ENCODE measurements at regions not wholly inside any gene's neighbourhood (a gene's known extent, or its start where the extent isn't known, plus 50 kb on each side); places are given as distances from the start of the nearest gene placed in this dataset.

DNA sequence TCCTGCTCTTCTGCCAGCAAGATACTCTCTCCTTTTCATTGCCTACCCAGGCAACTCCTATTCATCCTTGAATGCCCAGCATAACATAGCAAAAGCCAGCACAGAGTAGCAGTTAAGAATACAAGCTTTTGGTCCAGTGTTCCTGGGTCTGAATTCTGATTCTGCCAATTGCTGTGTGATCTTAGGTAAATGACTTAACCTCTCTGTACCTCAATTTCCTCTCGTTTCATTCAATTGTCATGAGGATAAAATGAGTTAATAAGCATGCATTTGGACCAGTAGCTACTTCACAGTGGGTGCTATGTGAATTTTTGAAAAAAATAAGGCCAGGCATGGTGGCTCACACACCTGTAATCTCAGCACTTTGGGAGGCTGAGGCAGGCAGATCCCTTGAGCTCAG, 346.0 kb downstream of the BUD13 start:
- H3K27me3 ChIP-seq, result no peaks in the 10 kb centered on the region
- TF ChIP-seq CTCF (IDR thresholded peaks at IDR 0.05) (no peak), POLR2A (IDR thresholded peaks at IDR 0.05) (no peak), POLR2AphosphoS5 (IDR thresholded peaks at IDR 0.05; ENCODE audit: insufficient read depth in 1 of 2, low read depth in 1 of 2) (no peak)
- no peaks in the 10 kb centered on the region for H3K36me3 ChIP-seq
- DNase-seq (ENCODE audit: extremely low spot score in 2 of 2), result no peak
- H3K9me3 ChIP-seq, result no peaks in the 10 kb centered on the region
- H3K4me1 ChIP-seq, result peaks cover 14% of the 10 kb centered on the region
- no peak overlapping the region for H3K27ac ChIP-seq
- intact Hi-C loops (cut with DNase I), result no loop called here
- no peak overlapping the region for H3K4me3 ChIP-seq

DNA sequence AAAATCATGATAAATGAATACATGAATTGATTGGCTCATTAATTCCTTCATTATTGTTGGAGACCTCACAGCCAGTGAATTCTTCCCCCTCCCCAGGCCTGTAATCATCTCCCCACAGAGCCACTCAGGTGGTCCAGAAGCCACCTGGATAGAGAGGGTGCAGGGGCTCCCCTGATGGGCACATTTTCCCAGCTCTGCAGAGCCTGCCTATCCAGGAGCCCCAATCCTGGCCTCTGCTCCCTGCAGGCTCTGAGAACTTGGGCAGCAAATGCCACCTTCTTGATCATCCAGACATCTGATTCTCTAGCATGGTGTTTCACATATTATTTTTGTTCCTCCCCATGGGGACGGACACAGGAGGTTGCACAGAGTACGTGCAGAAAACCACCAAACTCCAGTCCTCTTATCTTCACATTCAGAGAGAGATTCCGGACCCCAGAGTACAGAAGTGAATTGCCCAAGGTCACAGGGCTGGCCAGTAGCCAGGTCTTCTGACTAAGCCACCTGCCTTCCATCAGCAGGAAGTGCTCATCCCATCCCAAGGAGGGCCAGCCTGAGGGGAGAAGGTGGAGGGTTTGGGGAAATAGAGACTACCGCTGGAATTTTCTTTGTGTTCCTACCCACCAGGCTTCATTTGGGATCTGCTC, 348.0 kb downstream of the BUD13 start:
- TF ChIP-seq POLR2A (IDR thresholded peaks at IDR 0.05), result no peak
- no peak for TF ChIP-seq POLR2AphosphoS5 (IDR thresholded peaks at IDR 0.05; ENCODE audit: insufficient read depth in 1 of 2, low read depth in 1 of 2)
- no peak for TF ChIP-seq CTCF (IDR thresholded peaks at IDR 0.05)

GRCh38 chr11:116422956-116423600, 349.7 kb downstream of the BUD13 start:
- Histone ChIP-seq H3K27me3 (no peaks in the 10 kb centered on the region), H3K27ac (no peak overlapping the region), H3K9me3 (no peaks in the 10 kb centered on the region), H3K4me1 (peaks cover 7% of the 10 kb centered on the region), H3K4me3 (no peak overlapping the region), H3K36me3 (no peaks in the 10 kb centered on the region)
- TF ChIP-seq CTCF (IDR thresholded peaks at IDR 0.05), result no peak
- TF ChIP-seq POLR2AphosphoS5 (IDR thresholded peaks at IDR 0.05; ENCODE audit: insufficient read depth in 1 of 2, low read depth in 1 of 2), result no peak
- no peak for TF ChIP-seq POLR2A (IDR thresholded peaks at IDR 0.05)
- intact Hi-C loops (cut with DNase I), result no loop called here
- no peak for DNase-seq (ENCODE audit: extremely low spot score in 2 of 2)

More for the DNA sequence above, 348.0 kb downstream of the BUD13 start:
- Histone ChIP-seq H3K27ac (no peak overlapping the region), H3K4me1 (peaks cover 14% of the 10 kb centered on the region), H3K4me3 (no peak overlapping the region), H3K9me3 (no peaks in the 10 kb centered on the region), H3K27me3 (no peaks in the 10 kb centered on the region), H3K36me3 (no peaks in the 10 kb centered on the region)
- DNase-seq (ENCODE audit: extremely low spot score in 2 of 2), result no peak
- intact Hi-C loops (cut with DNase I), result no loop called here

DNA sequence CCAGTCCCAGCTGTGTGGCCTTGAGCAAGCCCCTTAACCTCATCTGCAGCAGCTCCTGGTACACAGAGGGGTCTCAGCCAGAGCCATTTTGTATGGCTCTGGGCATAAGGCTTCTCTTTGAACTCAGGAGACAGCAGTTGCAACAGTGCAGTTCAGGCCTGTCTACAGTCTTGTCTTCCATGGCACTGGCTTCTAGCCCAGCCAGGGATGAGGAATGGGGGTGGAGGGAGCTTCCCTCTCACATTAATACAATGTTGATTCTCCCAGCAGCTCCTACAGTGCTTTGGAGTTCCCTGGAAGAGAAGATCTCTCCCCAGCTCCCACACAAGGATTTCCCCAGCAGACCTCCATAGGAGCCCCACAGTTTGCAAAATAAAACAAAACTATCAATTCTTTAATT, 350.2 kb downstream of the BUD13 start:
- TF ChIP-seq CTCF (IDR thresholded peaks at IDR 0.05), result no peak
- TF ChIP-seq POLR2A (IDR thresholded peaks at IDR 0.05), result no peak
- TF ChIP-seq POLR2AphosphoS5 (IDR thresholded peaks at IDR 0.05; ENCODE audit: insufficient read depth in 1 of 2, low read depth in 1 of 2), result no peak
- DNase-seq (ENCODE audit: extremely low spot score in 2 of 2), result no peak

DNA sequence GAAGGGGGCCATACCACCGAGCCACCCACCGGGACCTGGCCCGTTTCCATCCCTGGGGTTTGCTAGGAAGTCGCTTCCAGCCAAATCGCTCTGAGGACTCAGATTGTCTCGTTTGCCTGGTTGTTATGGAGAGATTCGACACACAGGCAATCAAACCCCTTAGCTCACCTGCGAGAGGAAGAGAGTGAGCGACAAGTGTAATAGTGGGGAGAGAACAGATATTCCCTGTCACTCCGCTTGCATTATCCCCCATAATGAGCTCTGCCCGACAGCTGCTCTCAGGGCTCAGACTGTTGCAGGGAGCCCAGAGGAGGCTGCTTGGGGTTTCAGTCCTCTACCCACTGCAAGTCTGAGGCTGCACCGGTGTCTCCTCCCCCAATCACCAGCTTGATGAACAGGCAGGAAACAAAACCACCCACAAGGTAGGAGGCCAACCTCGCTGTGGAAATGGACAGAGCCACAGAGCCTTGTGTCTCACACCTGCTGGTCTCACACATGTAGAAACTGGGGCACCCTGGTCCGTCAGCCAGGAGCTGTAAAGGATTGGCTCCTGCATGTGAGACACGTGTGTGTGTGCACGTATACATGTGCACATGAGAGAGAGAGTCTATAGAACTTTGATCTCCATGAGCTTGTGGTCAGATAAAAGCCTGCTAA, 351.1 kb downstream of the BUD13 start:
- TF ChIP-seq POLR2A (IDR thresholded peaks at IDR 0.05), result no peak
- TF ChIP-seq POLR2AphosphoS5 (IDR thresholded peaks at IDR 0.05; ENCODE audit: insufficient read depth in 1 of 2, low read depth in 1 of 2), result no peak
- TF ChIP-seq CTCF (IDR thresholded peaks at IDR 0.05), result no peak
- H3K4me1 ChIP-seq, result no peaks in the 10 kb centered on the region
- intact Hi-C loops (cut with DNase I), result no loop called here
- H3K27ac ChIP-seq, result no peak overlapping the region
- H3K36me3 ChIP-seq, result no peaks in the 10 kb centered on the region
- no peak overlapping the region for H3K4me3 ChIP-seq
- no peaks in the 10 kb centered on the region for H3K9me3 ChIP-seq
- DNase-seq (ENCODE audit: extremely low spot score in 2 of 2), result no peak
- H3K27me3 ChIP-seq, result no peaks in the 10 kb centered on the region

More for the DNA sequence above, 350.2 kb downstream of the BUD13 start:
- H3K4me3 ChIP-seq, result no peak overlapping the region
- no peaks in the 10 kb centered on the region for H3K36me3 ChIP-seq
- no peaks in the 10 kb centered on the region for H3K9me3 ChIP-seq
- H3K27me3 ChIP-seq, result no peaks in the 10 kb centered on the region
- peaks cover 1% of the 10 kb centered on the region for H3K4me1 ChIP-seq
- intact Hi-C loops (cut with DNase I), result no loop called here
- no peak overlapping the region for H3K27ac ChIP-seq
